SU-DHL-6 (cell line): ENCODE measurements at regions not wholly inside any gene's neighbourhood (a gene's known extent, or its start where the extent isn't known, plus 50 kb on each side); places are given as distances from the start of the nearest gene placed in this dataset.

Experiments
- H2AFZ ChIP-seq: fragments of 200-600 bp; sonication (generic); 2 replicates; pipeline ENCODE4 v1.6.1; 2014; ENCODE audit warnings: low read depth, mild to moderate bottlenecking, moderate library complexity, mixed read lengths, antibody characterized with exemption, low read length; ENCODE audit not compliant: severe bottlenecking
- H3F3A ChIP-seq: fragments of 200-600 bp; shearing (Covaris generic); 2 replicates; pipeline ENCODE4 v1.6.0; 2016; ENCODE audit warnings: antibody characterized with exemption, mild to moderate bottlenecking; ENCODE audit not compliant: insufficient read depth
- H3K27ac ChIP-seq: fragments of 200-600 bp; sonication (generic); 2 replicates; pipeline ENCODE4 v1.5.1; 2016; ENCODE audit warnings: low read depth, mild to moderate bottlenecking, low read length, moderate library complexity, mixed read lengths
- H3K27me3 ChIP-seq: fragments of 200-600 bp; sonication (generic), shearing (Covaris generic); 2 replicates; pipeline ENCODE4 v1.6.0; 2014; ENCODE audit warnings: mild to moderate bottlenecking, low read length
- H3K36me3 ChIP-seq: fragments of 200-600 bp; sonication (generic); 2 replicates; pipeline ENCODE4 v1.6.1; 2014; ENCODE audit warnings: mild to moderate bottlenecking, low read length, mixed read lengths
- H3K4me2 ChIP-seq: fragments of 300-600, 200-600 bp; shearing (Covaris generic), sonication (generic); 2 replicates; pipeline ENCODE4 v1.6.0; 2014; ENCODE audit warnings: low read length, low read depth, mild to moderate bottlenecking; ENCODE audit not compliant: poor library complexity, severe bottlenecking
- H3K4me3 ChIP-seq: fragments of 200-600 bp; sonication (generic); 2 replicates; pipeline ENCODE4 v1.5.1; 2014; ENCODE audit warnings: antibody characterized with exemption, low read length, mild to moderate bottlenecking, mixed read lengths; ENCODE audit not compliant: insufficient read depth, poor library complexity, severe bottlenecking
- H3K79me2 ChIP-seq: fragments of 200-600 bp; sonication (generic); 2 replicates; pipeline ENCODE4 v1.6.1; 2014; ENCODE audit warnings: mild to moderate bottlenecking, low read length, moderate library complexity; ENCODE audit not compliant: insufficient read depth
- H3K9ac ChIP-seq: fragments of 200-600 bp; sonication (generic); 2 replicates; pipeline ENCODE4 v1.7.0; 2014; ENCODE audit warnings: mild to moderate bottlenecking, low read length
- H3K9me2 ChIP-seq: fragments of 200-600 bp; sonication (generic); replicated peaks from 2 replicates; pipeline ENCODE4 v1.6.1; 2014; ENCODE audit warnings: low read length; ENCODE audit not compliant: insufficient read depth
- H3K9me3 ChIP-seq: fragments of 200-600 bp; sonication (generic); 2 replicates; pipeline ENCODE4 v1.6.1; 2014; ENCODE audit warnings: low read length, mixed read lengths; ENCODE audit not compliant: insufficient read depth
- H4K20me1 ChIP-seq: fragments of 200-600 bp; sonication (generic); 2 replicates; pipeline ENCODE4 v1.6.1; 2014; ENCODE audit warnings: low read depth, mild to moderate bottlenecking, antibody characterized with exemption, low read length, moderate library complexity, mixed read lengths
- CTCF ChIP-seq: fragments of 200-600 bp; sonication (generic); IDR thresholded peaks from one replicate; pipeline ENCODE4 v1.5.1; 2017; ENCODE audit warnings: antibody characterized with exemption, mild to moderate bottlenecking, low read length, moderate library complexity; ENCODE audit not compliant: insufficient read depth, poor library complexity, severe bottlenecking
- EZH2phosphoT487 ChIP-seq: fragments of 200-600 bp; sonication (generic), shearing (Covaris generic); conservative IDR thresholded peaks from 2 replicates; pipeline ENCODE4 v1.6.1; 2018; ENCODE audit warnings: mild to moderate bottlenecking, antibody characterized with exemption, low read length, moderate library complexity, mixed read lengths

GRCh38 chr10:131480861-131481260 lies 169.3 kb upstream of the TCERG1L start:
- H3K27ac ChIP-seq = no peak overlapping the region
- H4K20me1 ChIP-seq = no peaks in the 10 kb centered on the region
- no peak overlapping the region for H3K4me3 ChIP-seq
- H3K9me3 ChIP-seq = no peaks in the 10 kb centered on the region
- H3F3A ChIP-seq = no peaks in the 10 kb centered on the region
- H2AFZ ChIP-seq = no peak overlapping the region
- H3K79me2 ChIP-seq = no peaks in the 10 kb centered on the region
- H3K9ac ChIP-seq = no peak overlapping the region
- no peaks in the 10 kb centered on the region for H3K9me2 ChIP-seq
- H3K36me3 ChIP-seq = no peaks in the 10 kb centered on the region
- H3K27me3 ChIP-seq = no peaks in the 10 kb centered on the region
- H3K4me2 ChIP-seq = no peak overlapping the region
- no peak for TF ChIP-seq EZH2phosphoT487

GRCh38 chr10:131485732-131486131 lies 174.2 kb upstream of the TCERG1L start:
- Histone ChIP-seq H2AFZ (no peak overlapping the region), H3K4me3 (no peak overlapping the region), H3K9me3 (0 out of 2 replicates have a peak, but pooled peaks cover 3% of the 10 kb centered on the region), H3K9ac (no peak overlapping the region), H3K27ac (no peak overlapping the region), H3K79me2 (no peaks in the 10 kb centered on the region), H4K20me1 (no peaks in the 10 kb centered on the region), H3F3A (no peaks in the 10 kb centered on the region), H3K9me2 (no peaks in the 10 kb centered on the region), H3K36me3 (no peaks in the 10 kb centered on the region), H3K27me3 (no peaks in the 10 kb centered on the region), H3K4me2 (no peak overlapping the region)
- TF ChIP-seq CTCF (no peak), EZH2phosphoT487 (no peak)

- no peaks in the 10 kb centered on the region for H3K27me3 ChIP-seq
- H4K20me1 ChIP-seq = no peaks in the 10 kb centered on the region
- H3K4me3 ChIP-seq = no peak overlapping the region
- no peak overlapping the region for H3K4me2 ChIP-seq
- H3K79me2 ChIP-seq = no peaks in the 10 kb centered on the region
- H3K27ac ChIP-seq = no peak overlapping the region
- no peak overlapping the region for H3K9ac ChIP-seq
- no peaks in the 10 kb centered on the region for H3K36me3 ChIP-seq
- TF ChIP-seq EZH2phosphoT487 (no peak), CTCF (no peak)
- no peak overlapping the region for H2AFZ ChIP-seq
- H3K9me2 ChIP-seq = no peaks in the 10 kb centered on the region
- H3K9me3 ChIP-seq = 0 out of 2 replicates have a peak, but pooled peaks cover 3% of the 10 kb centered on the region
- H3F3A ChIP-seq = no peaks in the 10 kb centered on the region
Observed at GRCh38 chr10:131487822-131488221, 176.3 kb upstream of the TCERG1L start.

GRCh38 chr10:131490991-131491594 lies 179.6 kb upstream of the TCERG1L start:
- Histone ChIP-seq H3K9ac (no peak overlapping the region), H4K20me1 (no peaks in the 10 kb centered on the region), H3K9me3 (0 out of 2 replicates have a peak, but pooled peaks cover 3% of the 10 kb centered on the region), H3F3A (no peaks in the 10 kb centered on the region), H3K4me3 (no peak overlapping the region), H2AFZ (no peak overlapping the region), H3K27me3 (no peaks in the 10 kb centered on the region), H3K4me2 (no peak overlapping the region), H3K36me3 (no peaks in the 10 kb centered on the region), H3K27ac (no peak overlapping the region), H3K9me2 (no peaks in the 10 kb centered on the region), H3K79me2 (no peaks in the 10 kb centered on the region)
- TF ChIP-seq CTCF (no peak), EZH2phosphoT487 (no peak)
